ENCODE measurements at regions not wholly inside any gene's neighbourhood (a gene's known extent, or its start where the extent isn't known, plus 50 kb on each side); places are given as distances from the start of the nearest gene placed in this dataset.

GRCh38 chr2:42859791-42860190 lies 67.4 kb upstream of the HAAO start:
- Histone ChIP-seq H3K9me2 (ENCODE audit: insufficient read depth) (no peaks in the 10 kb centered on the region), H3K4me3 (replicated peaks in 1 of 2; ENCODE audit: low read depth in 1 of 2, low read length in 2 of 2) (no peak overlapping the region), H3K9ac (ENCODE audit: low read length) (no peak overlapping the region), H2AFZ (ENCODE audit: low read depth, low read length, poor library complexity, severe bottlenecking) (no peak overlapping the region), H3K27ac (ENCODE audit: low read depth, low read length) (no peak overlapping the region), H3K9me3 (ENCODE audit: control insufficient read depth in 1 of 2, insufficient read depth in 1 of 2, low read depth in 1 of 2, low read length in 2 of 2) (no peaks in the 10 kb centered on the region), H3K4me1 (ENCODE audit: control insufficient read depth in 1 of 2, insufficient read depth in 2 of 2, low read length in 2 of 2) (no peaks in the 10 kb centered on the region), H4K20me1 (ENCODE audit: insufficient read depth) (no peaks in the 10 kb centered on the region), H3K4me2 (ENCODE audit: low read length) (no peak overlapping the region), H3K79me2 (ENCODE audit: insufficient read depth, low read length) (no peaks in the 10 kb centered on the region), H3K36me3 (ENCODE audit: control insufficient read depth in 1 of 2, insufficient read depth in 2 of 2, low read length in 2 of 2) (no peaks in the 10 kb centered on the region), H3K27me3 (ENCODE audit: insufficient read depth, low read length) (no peaks in the 10 kb centered on the region)
- ATAC-seq (no peak), DNase-seq (ENCODE audit: low read depth, low spot score) (no peak)
- TF ChIP-seq CBX3 (IDR thresholded peaks at IDR 0.05; ENCODE audit: low read depth) (no peak), ELF1 (IDR thresholded peaks at IDR 0.05; ENCODE audit: borderline replicate concordance, low read depth) (no peak), ZNF274 (IDR thresholded peaks at IDR 0.05; ENCODE audit: low read depth, low read length) (no peak), SIN3A (IDR thresholded peaks at IDR 0.05; ENCODE audit: low read depth) (no peak), SRF (IDR thresholded peaks at IDR 0.05; ENCODE audit: low read depth) (no peak), REST (IDR thresholded peaks at IDR 0.05; ENCODE audit: low read depth) (no peak), JUND (IDR thresholded peaks at IDR 0.05) (no peak), ZFX (IDR thresholded peaks at IDR 0.05) (no peak), CTCF (IDR thresholded peaks at IDR 0.05 in 2 of 3, conservative IDR thresholded peaks at IDR 0.05 in 1 of 3; ENCODE audit: borderline replicate concordance in 1 of 3, insufficient read depth in 1 of 3, low read depth in 2 of 3, low read length in 2 of 3) (no peak), CEBPB (IDR thresholded peaks at IDR 0.05; ENCODE audit: low read depth) (no peak), RAD21 (IDR thresholded peaks at IDR 0.05; ENCODE audit: low read depth) (no peak), EGR1 (IDR thresholded peaks at IDR 0.05; ENCODE audit: low read depth) (no peak), POLR2A (IDR thresholded peaks at IDR 0.05; ENCODE audit: borderline replicate concordance, extremely low read depth, insufficient read depth, insufficient read length) (no peak), YY1 (IDR thresholded peaks at IDR 0.05; ENCODE audit: extremely low read depth, insufficient replicate concordance, low read depth, low read length) (no peak)
- TF ChIP-seq, protein P1, sequence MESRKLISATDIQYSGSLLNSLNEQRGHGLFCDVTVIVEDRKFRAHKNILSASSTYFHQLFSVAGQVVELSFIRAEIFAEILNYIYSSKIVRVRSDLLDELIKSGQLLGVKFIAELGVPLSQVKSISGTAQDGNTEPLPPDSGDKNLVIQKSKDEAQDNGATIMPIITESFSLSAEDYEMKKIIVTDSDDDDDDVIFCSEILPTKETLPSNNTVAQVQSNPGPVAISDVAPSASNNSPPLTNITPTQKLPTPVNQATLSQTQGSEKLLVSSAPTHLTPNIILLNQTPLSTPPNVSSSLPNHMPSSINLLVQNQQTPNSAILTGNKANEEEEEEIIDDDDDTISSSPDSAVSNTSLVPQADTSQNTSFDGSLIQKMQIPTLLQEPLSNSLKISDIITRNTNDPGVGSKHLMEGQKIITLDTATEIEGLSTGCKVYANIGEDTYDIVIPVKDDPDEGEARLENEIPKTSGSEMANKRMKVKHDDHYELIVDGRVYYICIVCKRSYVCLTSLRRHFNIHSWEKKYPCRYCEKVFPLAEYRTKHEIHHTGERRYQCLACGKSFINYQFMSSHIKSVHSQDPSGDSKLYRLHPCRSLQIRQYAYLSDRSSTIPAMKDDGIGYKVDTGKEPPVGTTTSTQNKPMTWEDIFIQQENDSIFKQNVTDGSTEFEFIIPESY (IDR thresholded peaks at IDR 0.05; ENCODE audit: extremely low read depth, insufficient replicate concordance, low read length) = no peak
- RAD21 ChIA-PET (ENCODE audit: low non-redundant PET in 1 of 2, low total read pairs in 2 of 2, uncharacterized antibody in 2 of 2, unreplicated experiment in 2 of 2) = no interaction called here
- CTCF ChIA-PET = interaction anchor here (0.9 kb wide), 3 partner anchors 69 to 625 kb away, joined by 3 to 5 read pairs (median 3); no protein-coding TSS in a partner anchor
- POLR2A ChIA-PET = interaction anchor here (0.6 to 2.8 kb wide), 2 partner anchors 366 to 431 kb away, joined by 4 to 7 read pairs; partner anchors contain the start of gene ZFP36L2
- no TSS peak for BruUV-seq (replicated peaks)
- intact Hi-C loops (cut with micrococcal nuclease) = loop anchor here (1.0 to 2.0 kb wide), 3 partner anchors 87 to 625 kb away; partner anchors contain the start of gene ZFP36L2
